SJSA1 (cell line): ENCODE measurements at regions not wholly inside any gene's neighbourhood (a gene's known extent, or its start where the extent isn't known, plus 50 kb on each side); places are given as distances from the start of the nearest gene placed in this dataset.

Source experiments
- DNase-seq, 2 experiments: peaks; one replicate each; pipeline ENCODE4 v3.0.0-alpha.2; 2015 to 2020; ENCODE audit warnings: low spot score in 2 of 2, low read depth in 1 of 2
- H3K27ac ChIP-seq: fragments of 250-450 bp; sonication (Bioruptor Pico); 2 replicates; pipeline ENCODE4 v1.5.1; 2020; ENCODE audit warnings: mild to moderate bottlenecking, moderate library complexity
- H3K27me3 ChIP-seq: fragments of 250-450 bp; sonication (Bioruptor Pico); replicated peaks from 2 replicates; pipeline ENCODE4 v1.5.1; 2020; ENCODE audit warnings: mild to moderate bottlenecking, moderate library complexity
- H3K36me3 ChIP-seq: fragments of 250-450 bp; sonication (Bioruptor Pico); 2 replicates; pipeline ENCODE4 v1.5.1; 2020; ENCODE audit warnings: mild to moderate bottlenecking
- H3K4me1 ChIP-seq: fragments of 250-450 bp; sonication (Bioruptor Pico); replicated peaks from 2 replicates; pipeline ENCODE4 v1.6.1; 2021; ENCODE audit warnings: mild to moderate bottlenecking
- H3K4me3 ChIP-seq: fragments of 250-450 bp; sonication (Bioruptor Pico); 2 replicates; pipeline ENCODE4 v1.5.1; 2020; ENCODE audit warnings: mild to moderate bottlenecking
- H3K9me3 ChIP-seq: fragments of 250-450 bp; sonication (Bioruptor Pico); replicated peaks from 2 replicates; pipeline ENCODE4 v1.5.1; 2020; ENCODE audit warnings: mild to moderate bottlenecking

DNA sequence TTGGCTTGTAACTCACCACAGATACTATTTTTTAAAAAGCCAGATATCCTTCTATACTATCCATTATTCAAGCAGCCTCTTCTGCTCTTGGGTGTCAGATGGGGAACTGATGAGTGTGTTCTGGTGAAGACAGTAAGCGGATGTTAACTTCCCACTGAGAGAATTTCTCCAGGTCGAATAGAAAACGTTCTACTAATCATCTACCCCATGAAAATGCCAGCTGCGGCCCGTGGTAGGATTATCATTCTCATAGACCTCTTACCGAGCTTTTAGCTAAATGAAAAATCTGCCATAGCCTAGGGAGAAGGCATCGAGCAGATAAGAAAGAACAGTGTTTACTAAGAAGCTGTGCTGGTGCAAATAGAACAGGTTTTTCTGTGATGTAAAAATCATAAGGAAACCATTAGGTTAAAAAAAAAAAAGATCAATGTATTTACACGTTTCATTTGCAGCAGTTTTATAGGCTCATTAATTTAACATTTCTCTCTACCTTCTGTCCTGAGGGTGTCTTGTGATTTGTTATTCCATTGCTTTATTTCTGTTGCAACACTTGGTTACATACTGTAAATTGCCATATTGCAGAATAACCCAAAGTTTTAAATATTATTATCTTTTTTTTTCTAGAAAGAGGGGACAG, 1521.5 kb upstream of the ZEB2 start:
- Histone ChIP-seq H3K4me3 (no peak overlapping the region), H3K27ac (no peak overlapping the region), H3K27me3 (no peaks in the 10 kb centered on the region), H3K9me3 (no peaks in the 10 kb centered on the region), H3K36me3 (no peaks in the 10 kb centered on the region), H3K4me1 (no peaks in the 10 kb centered on the region)
- no peak for DNase-seq

- Histone ChIP-seq H3K4me3 (no peak overlapping the region), H3K4me1 (no peaks in the 10 kb centered on the region), H3K27me3 (no peaks in the 10 kb centered on the region), H3K27ac (no peak overlapping the region), H3K36me3 (no peaks in the 10 kb centered on the region), H3K9me3 (no peaks in the 10 kb centered on the region)
- no peak for DNase-seq
These were observed 1520.1 kb upstream of the ZEB2 start for GRCh38 chr2:146040051-146040450.

- no peak overlapping the region for H3K27ac ChIP-seq
- H3K9me3 ChIP-seq = no peaks in the 10 kb centered on the region
- no peaks in the 10 kb centered on the region for H3K36me3 ChIP-seq
- DNase-seq = no peak
- H3K4me3 ChIP-seq = no peak overlapping the region
- no peaks in the 10 kb centered on the region for H3K27me3 ChIP-seq
- H3K4me1 ChIP-seq = no peaks in the 10 kb centered on the region
These were observed 1518.1 kb upstream of the ZEB2 start for GRCh38 chr2:146038014-146038413.

DNA sequence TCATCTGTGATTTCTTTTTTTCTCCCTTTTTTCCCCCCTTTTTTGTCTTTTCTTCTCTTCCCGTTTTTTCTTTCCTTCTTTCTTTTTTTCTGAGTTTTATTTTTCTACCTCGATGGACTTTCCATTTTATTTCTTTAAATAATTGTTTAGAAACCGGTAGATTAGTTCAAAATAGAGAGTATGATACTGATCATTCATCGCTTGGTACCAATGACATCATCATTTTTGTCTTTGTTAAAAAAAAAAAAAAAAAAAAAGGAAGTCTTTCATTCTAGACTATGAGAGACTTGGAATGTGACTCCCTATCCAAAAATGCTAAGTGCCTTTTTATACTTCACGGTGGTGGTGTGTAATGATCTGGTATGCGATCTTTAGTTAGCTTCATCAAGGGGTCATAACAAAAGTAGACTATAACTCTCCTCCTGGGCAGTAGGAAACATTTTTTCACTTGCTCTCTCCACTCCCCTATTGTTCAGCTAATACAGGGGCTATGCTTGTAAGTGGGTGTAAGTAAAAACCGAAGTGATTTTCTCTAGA, 1517.5 kb upstream of the ZEB2 start:
- H3K4me3 ChIP-seq = no peak overlapping the region
- H3K9me3 ChIP-seq = no peaks in the 10 kb centered on the region
- no peaks in the 10 kb centered on the region for H3K4me1 ChIP-seq
- H3K27ac ChIP-seq = no peak overlapping the region
- H3K27me3 ChIP-seq = no peaks in the 10 kb centered on the region
- DNase-seq = no peak
- no peaks in the 10 kb centered on the region for H3K36me3 ChIP-seq

GRCh38 chr2:146031158-146031557, 1511.2 kb upstream of the ZEB2 start:
- Histone ChIP-seq H3K27ac (no peak overlapping the region), H3K36me3 (no peaks in the 10 kb centered on the region), H3K9me3 (no peaks in the 10 kb centered on the region), H3K4me1 (no peaks in the 10 kb centered on the region), H3K27me3 (no peaks in the 10 kb centered on the region), H3K4me3 (no peak overlapping the region)
- DNase-seq = no peak

DNA sequence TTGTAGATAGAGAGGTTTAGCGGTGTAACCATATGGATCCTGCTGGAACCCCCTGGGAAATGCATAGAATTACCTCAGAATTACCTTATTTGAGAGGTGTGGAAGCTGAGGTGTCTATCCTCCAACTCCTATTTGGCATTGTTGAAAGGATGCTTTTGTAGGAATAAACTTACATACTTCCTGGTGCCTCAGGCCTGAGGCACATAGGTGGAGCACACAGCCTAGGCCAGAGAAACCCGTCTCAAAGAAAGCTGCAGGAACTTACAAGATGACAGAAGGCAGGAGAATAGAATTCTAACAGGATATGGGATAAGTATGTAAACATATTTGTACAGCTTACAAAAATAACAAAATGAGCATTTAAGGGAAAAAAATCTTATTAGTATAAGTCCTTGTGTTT, 1507.2 kb upstream of the ZEB2 start:
- no peak overlapping the region for H3K4me3 ChIP-seq
- H3K27me3 ChIP-seq = no peaks in the 10 kb centered on the region
- H3K36me3 ChIP-seq = no peaks in the 10 kb centered on the region
- H3K9me3 ChIP-seq = no peaks in the 10 kb centered on the region
- no peaks in the 10 kb centered on the region for H3K4me1 ChIP-seq
- DNase-seq = no peak
- no peak overlapping the region for H3K27ac ChIP-seq

DNA sequence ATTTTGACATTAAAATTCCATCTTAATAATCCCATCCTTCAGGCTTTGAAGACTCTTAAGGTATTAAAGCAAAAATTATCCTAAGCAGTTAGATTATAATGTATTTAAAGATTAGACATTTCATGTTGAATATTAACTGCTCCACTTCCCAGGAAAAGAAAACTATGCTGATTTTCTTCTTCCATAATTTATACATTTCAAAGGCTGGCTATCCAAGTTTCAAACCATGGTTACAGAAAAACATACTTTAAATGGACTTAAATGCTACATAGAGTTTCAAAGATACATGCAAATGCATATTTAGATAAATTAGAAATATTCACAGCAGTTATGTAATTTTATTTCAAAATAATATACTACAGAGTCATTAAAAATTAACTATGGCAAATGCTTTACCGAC, 1505.6 kb upstream of the ZEB2 start:
- no peaks in the 10 kb centered on the region for H3K27me3 ChIP-seq

GRCh38 chr2:146024212-146024743, 1504.4 kb upstream of the ZEB2 start:
- Histone ChIP-seq H3K4me1 (no peaks in the 10 kb centered on the region), H3K9me3 (no peaks in the 10 kb centered on the region), H3K27ac (no peak overlapping the region), H3K36me3 (no peaks in the 10 kb centered on the region), H3K4me3 (no peak overlapping the region), H3K27me3 (no peaks in the 10 kb centered on the region)
- no peak for DNase-seq

More for the DNA sequence above, 1505.6 kb upstream of the ZEB2 start:
- Histone ChIP-seq H3K27ac (no peak overlapping the region), H3K9me3 (no peaks in the 10 kb centered on the region), H3K4me1 (no peaks in the 10 kb centered on the region), H3K36me3 (no peaks in the 10 kb centered on the region), H3K4me3 (no peak overlapping the region)
- DNase-seq = no peak

DNA sequence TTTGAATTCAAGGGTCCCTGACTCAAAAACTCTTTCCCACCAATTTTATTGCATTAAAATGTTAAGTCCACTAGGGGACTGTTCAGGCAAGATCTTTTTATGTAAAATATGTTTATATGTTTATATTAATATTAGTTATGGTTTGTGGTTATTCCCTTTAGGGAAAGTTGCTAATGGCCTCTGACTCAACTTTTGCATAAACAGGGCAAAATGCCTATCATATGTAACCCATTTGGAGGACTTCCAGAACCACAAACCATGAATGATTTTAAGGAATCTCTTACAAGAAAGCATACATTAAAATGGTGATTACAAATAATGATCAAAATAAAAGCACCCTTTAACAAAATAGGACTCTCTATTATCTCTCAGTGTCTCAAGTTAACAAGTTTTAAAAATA, 1484.5 kb upstream of the ZEB2 start:
- Histone ChIP-seq H3K9me3 (no peaks in the 10 kb centered on the region), H3K36me3 (no peaks in the 10 kb centered on the region), H3K27ac (no peak overlapping the region), H3K27me3 (no peaks in the 10 kb centered on the region), H3K4me3 (no peak overlapping the region), H3K4me1 (no peaks in the 10 kb centered on the region)
- DNase-seq = no peak

DNA sequence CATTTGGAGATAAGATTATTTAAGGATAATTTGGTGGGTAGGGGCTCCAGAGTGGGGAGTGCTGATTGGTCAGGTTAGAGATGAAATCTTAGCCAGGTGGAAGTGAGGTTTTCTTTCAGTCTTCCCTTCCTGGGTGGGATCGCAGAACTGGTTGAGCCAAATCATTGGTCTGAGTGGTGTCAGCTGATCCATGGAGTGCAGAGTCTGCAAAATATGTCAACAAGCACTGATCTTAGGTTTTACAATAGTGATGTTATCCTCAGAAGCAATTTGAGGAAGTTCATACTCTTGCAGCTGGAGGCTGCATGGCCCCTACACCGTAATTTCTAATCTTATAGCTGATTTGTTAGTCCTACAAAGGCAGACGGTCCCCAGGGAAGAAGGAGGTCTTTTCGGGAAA, 1483.4 kb upstream of the ZEB2 start:
- Histone ChIP-seq H3K27me3 (no peaks in the 10 kb centered on the region), H3K27ac (no peak overlapping the region), H3K4me1 (no peaks in the 10 kb centered on the region), H3K9me3 (no peaks in the 10 kb centered on the region), H3K4me3 (no peak overlapping the region), H3K36me3 (no peaks in the 10 kb centered on the region)
- no peak for DNase-seq

GRCh38 chr2:145994910-145995309, 1475.0 kb upstream of the ZEB2 start:
- H3K36me3 ChIP-seq = no peaks in the 10 kb centered on the region
- no peak overlapping the region for H3K27ac ChIP-seq
- DNase-seq = no peak
- 0 out of 2 replicates have a peak, but pooled peaks cover 4% of the 10 kb centered on the region for H3K9me3 ChIP-seq
- H3K4me1 ChIP-seq = no peaks in the 10 kb centered on the region
- H3K27me3 ChIP-seq = no peaks in the 10 kb centered on the region
- no peak overlapping the region for H3K4me3 ChIP-seq

DNA sequence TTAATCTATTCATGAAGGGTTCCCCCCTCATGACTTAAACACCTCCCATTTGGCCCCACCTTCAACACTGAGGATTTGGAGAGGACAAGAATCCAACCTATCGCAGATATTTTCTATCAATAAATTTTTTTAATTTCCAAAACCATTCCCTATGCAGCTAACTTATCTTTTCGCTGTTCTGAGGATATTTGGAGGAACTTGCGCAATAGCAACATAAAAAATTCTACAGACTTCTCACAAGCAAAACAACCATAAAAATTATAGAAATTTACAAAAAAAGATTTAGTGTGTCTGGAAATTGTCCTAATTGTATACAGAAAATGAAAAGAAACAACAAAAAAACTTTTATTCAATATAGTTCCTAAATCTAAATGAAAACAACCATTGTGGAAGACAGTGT, 1472.7 kb upstream of the ZEB2 start:
- Histone ChIP-seq H3K4me3 (no peak overlapping the region), H3K27ac (no peak overlapping the region), H3K27me3 (no peaks in the 10 kb centered on the region), H3K4me1 (no peaks in the 10 kb centered on the region), H3K9me3 (0 out of 2 replicates have a peak, but pooled peaks cover 4% of the 10 kb centered on the region), H3K36me3 (no peaks in the 10 kb centered on the region)
- no peak for DNase-seq

- DNase-seq = no peak
- Histone ChIP-seq H3K9me3 (no peaks in the 10 kb centered on the region), H3K4me3 (no peak overlapping the region), H3K36me3 (no peaks in the 10 kb centered on the region), H3K27ac (no peak overlapping the region), H3K27me3 (no peaks in the 10 kb centered on the region), H3K4me1 (no peaks in the 10 kb centered on the region)
These were observed 1467.9 kb upstream of the ZEB2 start for GRCh38 chr2:145987793-145988192.

- no peaks in the 10 kb centered on the region for H3K4me1 ChIP-seq
- H3K27me3 ChIP-seq = no peaks in the 10 kb centered on the region
- no peaks in the 10 kb centered on the region for H3K9me3 ChIP-seq
- no peaks in the 10 kb centered on the region for H3K36me3 ChIP-seq
- no peak for DNase-seq
- no peak overlapping the region for H3K27ac ChIP-seq
- no peak overlapping the region for H3K4me3 ChIP-seq
These were observed 1465.6 kb upstream of the ZEB2 start for GRCh38 chr2:145985517-145985916.

DNA sequence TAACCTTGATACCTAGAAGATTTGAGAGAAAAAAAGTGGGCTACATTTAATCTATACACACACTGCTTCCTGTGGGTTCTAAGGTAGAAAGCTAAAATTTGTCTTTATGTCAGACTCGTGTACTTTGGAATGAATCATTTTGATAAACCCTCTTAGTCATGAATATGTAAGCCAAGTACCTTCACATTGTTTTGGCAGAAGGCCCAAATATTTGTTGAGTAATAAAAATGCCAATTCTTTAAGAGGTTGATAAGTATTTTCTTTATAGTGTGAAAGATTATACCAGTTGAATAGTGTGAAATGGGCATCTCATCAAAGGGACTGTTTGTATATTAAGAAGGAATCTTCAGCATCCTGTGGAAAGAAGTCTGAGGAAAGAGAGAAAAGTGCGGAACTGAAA, 1464.7 kb upstream of the ZEB2 start:
- H3K27ac ChIP-seq = no peak overlapping the region
- H3K4me1 ChIP-seq = no peaks in the 10 kb centered on the region
- no peaks in the 10 kb centered on the region for H3K9me3 ChIP-seq
- DNase-seq = no peak
- H3K4me3 ChIP-seq = no peak overlapping the region
- H3K36me3 ChIP-seq = no peaks in the 10 kb centered on the region
- H3K27me3 ChIP-seq = no peaks in the 10 kb centered on the region
